Stomach (tissue), 4 donors: ENCODE measurements at regions not wholly inside any gene's neighbourhood (a gene's known extent, or its start where the extent isn't known, plus 50 kb on each side); places are given as distances from the start of the nearest gene placed in this dataset.
"Not testable (repeated sequence)": the region's sequence is repeated elsewhere in the genome, so short reads cannot be mapped to it uniquely, and the experiment has no call there.

Experiments
- EP300 ChIP-seq: sonication (generic); formaldehyde crosslinking; IDR thresholded peaks from one replicate; pipeline ENCODE4 v1.6.1; 2017; ENCODE audit warnings: antibody characterized with exemption
- POLR2A ChIP-seq, 4 donors: fragments of 450-650 bp; IDR thresholded peaks; one replicate each; pipeline ENCODE4 v1.6.1; 2016; ENCODE audit warnings: antibody characterized with exemption in 4 of 4, control low read depth in 2 of 4, mild to moderate bottlenecking in 1 of 4, moderate library complexity in 1 of 4
- TF ChIP-seq, protein P1 (sequence below), 7 experiments: fragments of 450-650 bp in 4 of 7; fragments of 200-600 bp in 3 of 7; sonication (generic) in 3 of 7; IDR thresholded peaks; one replicate each; pipeline ENCODE4 v1.5.1; 2016 to 2019; ENCODE audit warnings: antibody characterized with exemption in 7 of 7, control low read depth in 2 of 7, mild to moderate bottlenecking in 1 of 7

DNA sequence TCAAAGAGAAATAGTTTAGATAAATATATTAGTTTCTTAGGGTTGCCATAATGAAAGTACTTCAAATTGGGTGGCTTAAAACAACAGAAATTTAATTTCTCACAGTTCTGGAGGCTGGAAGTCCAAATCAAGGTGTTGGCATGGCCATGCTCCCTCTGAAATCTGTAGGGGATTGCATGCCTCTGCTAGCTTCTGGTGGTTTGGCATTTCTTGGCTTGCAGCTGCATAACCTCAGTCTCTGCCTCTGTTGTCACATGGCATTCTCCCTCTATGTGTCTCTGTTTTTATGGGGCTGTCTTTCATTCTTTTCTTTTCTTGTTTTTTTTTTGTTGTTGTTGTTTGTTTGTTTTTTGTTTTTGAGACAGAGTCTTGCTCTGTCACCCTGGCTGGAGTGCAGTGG, 132.7 kb downstream of the NRN1 start:
- TF ChIP-seq, protein P1, sequence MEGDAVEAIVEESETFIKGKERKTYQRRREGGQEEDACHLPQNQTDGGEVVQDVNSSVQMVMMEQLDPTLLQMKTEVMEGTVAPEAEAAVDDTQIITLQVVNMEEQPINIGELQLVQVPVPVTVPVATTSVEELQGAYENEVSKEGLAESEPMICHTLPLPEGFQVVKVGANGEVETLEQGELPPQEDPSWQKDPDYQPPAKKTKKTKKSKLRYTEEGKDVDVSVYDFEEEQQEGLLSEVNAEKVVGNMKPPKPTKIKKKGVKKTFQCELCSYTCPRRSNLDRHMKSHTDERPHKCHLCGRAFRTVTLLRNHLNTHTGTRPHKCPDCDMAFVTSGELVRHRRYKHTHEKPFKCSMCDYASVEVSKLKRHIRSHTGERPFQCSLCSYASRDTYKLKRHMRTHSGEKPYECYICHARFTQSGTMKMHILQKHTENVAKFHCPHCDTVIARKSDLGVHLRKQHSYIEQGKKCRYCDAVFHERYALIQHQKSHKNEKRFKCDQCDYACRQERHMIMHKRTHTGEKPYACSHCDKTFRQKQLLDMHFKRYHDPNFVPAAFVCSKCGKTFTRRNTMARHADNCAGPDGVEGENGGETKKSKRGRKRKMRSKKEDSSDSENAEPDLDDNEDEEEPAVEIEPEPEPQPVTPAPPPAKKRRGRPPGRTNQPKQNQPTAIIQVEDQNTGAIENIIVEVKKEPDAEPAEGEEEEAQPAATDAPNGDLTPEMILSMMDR (IDR thresholded peaks at IDR 0.05): not testable (repeated sequence)
- not testable (repeated sequence) for TF ChIP-seq POLR2A (IDR thresholded peaks at IDR 0.05); EP300
